NOMO-1 treated with dmso at 0.1 percent for 144 hours (cell line): ENCODE measurements at regions not wholly inside any gene's neighbourhood (a gene's known extent, or its start where the extent isn't known, plus 50 kb on each side); places are given as distances from the start of the nearest gene placed in this dataset.
"Not testable (repeated sequence)": the region's sequence is repeated elsewhere in the genome, so short reads cannot be mapped to it uniquely, and the experiment has no call there.

Experiments
- DNase-seq: peaks from one replicate; lab custom pipeline; 2025; ENCODE audit not compliant: unreplicated experiment; lab: John Stamatoyannopoulos, UW

GRCh38 chr6:144936764-144937163 is 651.6 kb downstream of the UTRN start:
- DNase-seq: no peak

GRCh38 chr6:144939921-144940320 is 654.8 kb downstream of the UTRN start:
- DNase-seq: no peak

- no peak for DNase-seq
These were observed 659.0 kb downstream of the UTRN start for GRCh38 chr6:144944106-144944505.

- DNase-seq: no peak
These were observed 662.4 kb downstream of the UTRN start for GRCh38 chr6:144947398-144947976.

DNA sequence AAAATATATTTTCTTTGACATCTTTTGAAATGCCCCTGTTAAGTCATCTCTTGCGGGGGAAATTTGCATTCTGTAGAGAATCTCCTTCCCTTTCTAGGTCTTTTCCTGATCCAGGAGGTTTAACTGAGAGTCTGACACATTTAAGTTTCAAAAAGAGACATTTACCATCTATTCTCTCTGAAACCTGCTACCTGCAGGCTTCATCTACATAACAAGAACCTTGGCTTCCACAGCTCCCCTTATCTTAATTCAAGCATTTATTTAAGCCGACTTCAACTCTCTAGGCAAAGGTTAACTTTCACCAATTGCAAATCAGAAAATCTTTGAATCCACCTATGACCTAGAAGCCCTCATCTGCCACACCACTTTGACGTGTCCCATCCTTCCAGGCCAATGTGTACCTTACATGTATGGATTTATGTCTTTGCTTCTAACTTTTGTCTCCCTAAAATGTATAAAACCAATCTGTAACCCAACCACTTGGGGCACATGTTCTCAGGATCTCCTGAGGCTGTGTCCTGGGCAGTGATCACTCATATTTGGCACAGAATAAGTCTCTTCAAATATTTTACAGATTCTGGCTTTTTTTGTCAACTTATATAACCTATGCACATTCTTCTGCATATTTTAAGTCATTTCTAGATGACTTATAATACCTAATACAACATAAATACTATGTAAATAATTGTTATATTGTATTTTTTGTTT is 666.7 kb downstream of the UTRN start:
- no peak for DNase-seq

DNA sequence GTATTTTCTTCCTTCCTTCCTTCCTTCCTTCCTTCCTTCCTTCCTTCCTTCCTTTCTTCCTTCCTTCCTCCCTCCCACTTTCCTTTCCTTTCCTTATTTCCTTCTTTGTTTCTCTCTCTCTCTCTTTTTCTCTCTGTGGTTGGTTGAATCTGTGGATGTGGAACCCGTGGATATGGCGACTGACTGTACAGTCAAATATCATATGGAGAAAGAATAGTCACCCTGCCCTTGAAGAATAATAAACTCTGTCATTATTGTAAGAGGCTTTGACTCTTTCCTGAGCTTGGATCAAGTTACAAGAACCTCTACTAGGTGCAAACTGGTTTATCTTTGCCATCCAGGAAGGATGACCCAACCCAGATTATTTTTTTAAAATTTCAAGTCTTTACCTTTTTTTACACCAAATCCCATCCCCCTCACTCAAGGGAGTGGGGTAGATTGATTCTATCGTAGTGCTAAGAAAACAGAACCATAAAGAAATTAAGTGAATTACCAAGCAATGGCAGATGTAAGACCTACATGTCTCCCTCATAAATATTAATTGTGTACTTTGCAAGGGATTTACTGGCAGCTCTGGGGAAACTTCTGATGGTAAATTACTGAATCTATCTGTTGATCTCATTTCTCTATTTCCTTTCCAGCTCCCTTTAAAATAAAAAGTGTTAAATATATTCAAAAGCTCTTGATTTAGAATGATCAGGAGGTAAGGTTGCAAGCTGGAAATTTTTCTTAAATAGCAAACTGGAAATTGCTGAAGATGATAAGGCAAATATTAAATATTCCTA is 667.5 kb downstream of the UTRN start:
- DNase-seq: no peak

DNA sequence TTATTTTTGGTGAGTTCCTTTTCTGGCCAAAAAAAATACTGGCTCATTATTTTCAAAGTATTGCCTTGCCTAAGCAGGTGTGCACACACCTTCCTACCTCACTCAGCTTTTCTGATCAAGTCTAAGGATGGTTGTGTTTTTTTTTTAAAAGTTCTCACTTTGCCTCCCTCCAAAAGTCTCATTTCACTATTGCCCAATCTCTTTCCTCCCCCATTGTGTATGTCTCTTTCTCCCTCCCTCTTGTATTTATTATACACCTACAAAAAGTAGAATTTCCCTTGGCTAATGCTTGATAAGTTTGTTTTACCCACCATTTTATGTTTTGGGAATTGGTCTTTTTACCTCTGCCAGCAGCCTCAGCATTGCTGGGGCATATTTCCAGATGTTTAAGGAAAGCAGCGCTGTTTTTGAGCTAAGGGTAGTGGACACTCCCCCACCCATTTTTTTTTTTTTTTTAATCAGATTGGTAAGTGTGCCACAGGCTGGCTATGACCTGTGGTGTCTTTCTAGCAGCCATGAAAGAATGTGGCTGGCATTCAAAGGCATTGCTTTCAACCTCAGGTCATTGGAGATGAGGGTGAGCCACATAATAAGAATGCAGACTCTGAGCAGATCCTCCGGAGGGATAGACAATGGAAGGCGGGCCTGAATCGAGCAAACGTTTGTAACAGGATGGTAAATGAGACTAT is 668.6 kb downstream of the UTRN start:
- DNase-seq: no peak

DNA sequence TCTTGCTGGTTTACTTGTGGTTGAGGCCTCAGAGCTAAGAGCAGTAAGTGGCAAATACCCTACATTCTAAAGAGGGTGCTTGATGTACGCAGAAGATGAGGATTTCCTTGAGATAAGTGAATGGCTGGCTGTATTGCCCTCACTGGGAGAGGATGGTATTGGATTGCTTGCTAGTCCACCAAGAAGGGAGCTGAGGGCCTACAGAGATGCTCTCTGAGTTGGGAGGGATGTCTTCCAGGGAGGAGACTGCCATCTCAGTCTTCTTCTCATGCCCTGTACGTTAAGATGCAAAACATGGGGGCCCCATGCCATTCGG is 669.1 kb downstream of the UTRN start:
- DNase-seq: no peak

GRCh38 chr6:144955392-144955791 is 670.3 kb downstream of the UTRN start:
- DNase-seq: no peak

- no peak for DNase-seq
These were observed 670.7 kb downstream of the UTRN start for GRCh38 chr6:144955859-144956258.

DNA sequence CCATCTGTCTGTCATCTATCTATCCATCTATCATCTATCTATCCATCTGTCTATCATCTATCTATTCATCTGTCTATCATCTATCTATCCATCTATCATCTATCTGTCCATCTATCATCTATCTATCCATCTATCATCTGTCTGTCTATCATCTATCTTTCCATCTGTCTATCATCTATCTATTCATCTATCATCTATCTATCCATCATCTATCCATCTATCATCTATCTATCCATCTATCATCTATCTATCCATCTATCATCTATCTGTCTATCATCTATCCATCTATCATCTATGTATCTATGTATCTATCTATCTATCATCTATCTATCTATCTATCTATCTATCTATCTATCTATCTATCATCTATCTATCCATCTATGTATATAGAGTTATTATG is 671.6 kb downstream of the UTRN start:
- not testable (repeated sequence) for DNase-seq

GRCh38 chr6:144957236-144957937 is 672.3 kb downstream of the UTRN start:
- no peak for DNase-seq

DNA sequence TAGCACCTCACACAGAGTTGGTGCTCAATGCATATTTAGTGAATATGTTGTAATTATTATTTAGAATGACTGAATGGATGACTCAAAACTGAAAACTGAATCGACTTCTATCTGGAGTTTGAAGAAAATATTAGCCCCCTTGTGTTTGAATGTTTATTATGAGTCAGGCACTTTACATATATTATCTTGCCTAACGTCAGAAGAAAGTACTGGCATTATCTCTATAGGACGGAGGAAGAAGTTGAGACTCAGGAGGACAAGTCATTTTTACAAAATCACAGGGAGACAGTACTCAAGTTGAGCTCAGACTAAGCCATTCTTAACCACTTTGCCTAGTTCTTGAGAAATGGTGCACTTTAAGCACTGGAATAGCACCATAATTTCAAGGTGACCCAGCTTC is 684.0 kb downstream of the UTRN start:
- no peak for DNase-seq

GRCh38 chr6:144969602-144970272 is 684.6 kb downstream of the UTRN start:
- DNase-seq: no peak

GRCh38 chr6:144977250-144977864 is 692.2 kb downstream of the UTRN start:
- not testable (repeated sequence) for DNase-seq

GRCh38 chr6:144978208-144978607 is 693.1 kb downstream of the UTRN start:
- DNase-seq: no peak

DNA sequence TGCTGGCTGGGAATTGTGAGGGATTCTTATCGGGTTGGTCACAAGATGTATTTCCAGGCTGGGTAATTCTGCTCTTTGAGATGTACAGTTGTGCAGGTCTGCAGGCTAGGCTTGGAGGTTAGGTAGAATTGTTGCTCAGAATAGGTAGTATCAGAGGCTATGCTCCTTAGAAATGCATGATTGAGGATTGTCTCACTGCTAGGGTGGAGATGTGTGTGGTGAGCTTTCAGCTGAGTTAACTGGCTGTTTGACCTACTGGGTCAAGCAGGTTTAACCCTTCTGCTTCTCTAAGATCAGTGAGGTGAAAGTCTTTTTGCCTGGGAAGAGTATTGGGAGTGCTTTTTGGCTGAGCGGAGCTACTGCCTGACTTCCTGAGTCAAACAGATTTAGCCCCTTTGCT is 701.1 kb downstream of the UTRN start:
- DNase-seq: no peak

DNA sequence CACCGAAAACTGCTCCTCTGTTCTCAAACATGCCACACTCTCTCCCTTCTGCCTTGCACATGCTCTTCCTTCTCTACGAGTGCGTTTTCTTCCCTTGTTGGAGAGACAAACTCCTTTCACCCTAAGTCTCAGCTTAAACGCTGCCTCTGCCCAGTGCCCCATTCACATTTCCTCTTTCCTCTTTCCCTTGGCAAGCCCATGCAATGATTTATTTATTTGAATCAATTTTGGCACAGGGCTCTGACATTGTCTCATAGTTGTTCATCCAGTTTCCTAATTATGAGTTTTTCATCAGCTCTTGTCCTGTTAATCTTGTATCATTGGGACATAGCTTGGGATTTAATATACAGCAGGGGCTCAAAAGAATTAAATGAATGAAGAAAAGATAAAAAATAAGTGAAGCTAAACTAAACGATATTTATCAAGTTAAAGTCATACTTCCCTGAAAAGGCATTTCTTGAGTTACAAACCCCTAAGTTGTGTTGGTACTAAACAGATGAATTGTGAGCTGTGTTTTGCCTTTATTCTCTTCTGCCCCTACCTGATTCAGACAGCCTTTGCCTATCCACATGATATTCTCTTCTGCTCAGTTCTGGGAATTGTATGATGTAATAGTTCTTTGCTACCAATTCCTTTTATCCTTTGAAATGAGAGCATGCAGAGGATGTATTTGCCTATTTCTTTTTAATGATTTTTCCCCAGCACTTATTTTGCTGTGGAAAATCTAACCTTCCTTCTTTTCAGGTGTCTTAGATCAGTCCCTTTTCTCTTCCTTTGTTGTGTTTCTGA is 704.4 kb downstream of the UTRN start:
- DNase-seq: no peak

GRCh38 chr6:144990784-144991183 is 705.6 kb downstream of the UTRN start:
- DNase-seq: no peak
